H1 (cell line): ENCODE measurements at regions not wholly inside any gene's neighbourhood (a gene's known extent, or its start where the extent isn't known, plus 50 kb on each side); places are given as distances from the start of the nearest gene placed in this dataset.

ENCODE experiments used
- GABPA ChIP-seq: IDR thresholded peaks from 2 replicates; pipeline ENCODE4 v1.6.1; 2011; ENCODE audit warnings: mild to moderate bottlenecking, low read length, moderate library complexity, borderline replicate concordance; ENCODE audit not compliant: insufficient read depth
- HDAC2 ChIP-seq, 2 experiments: fragments of 300-600 bp in 1 of 2; sonication (generic) in 1 of 2; IDR thresholded peaks; 2 replicates each; pipeline ENCODE4 v1.6.1; 2011 to 2012; ENCODE audit warnings: low read depth in 2 of 2, low read length in 2 of 2, mild to moderate bottlenecking in 2 of 2, moderate library complexity in 2 of 2, borderline replicate concordance in 1 of 2, inconsistent platforms in 1 of 2
- MAFK ChIP-seq: IDR thresholded peaks from 2 replicates; pipeline ENCODE4 v1.6.1; 2012; ENCODE audit warnings: low read depth, mild to moderate bottlenecking, improper control_type of control experiment, low read length
- POLR2AphosphoS5 ChIP-seq: IDR thresholded peaks from 2 replicates; pipeline ENCODE4 v1.6.1; 2011; ENCODE audit warnings: low read depth, low read length
- TAF1 ChIP-seq: IDR thresholded peaks from 2 replicates; pipeline ENCODE4 v1.6.1; 2011; ENCODE audit warnings: mild to moderate bottlenecking, low read depth, low read length
- TF ChIP-seq, protein P1 (sequence below), 3 experiments: IDR thresholded peaks; 1 replicate in 2 of 3; 2 replicates in 1 of 3; pipeline versions ENCODE4 v1.5.1 to v1.6.1; 2011; ENCODE audit warnings: low read length in 3 of 3, mild to moderate bottlenecking in 3 of 3, inconsistent platforms in 2 of 3, low read depth in 1 of 3, moderate library complexity in 1 of 3; ENCODE audit not compliant: insufficient read depth in 1 of 3; ENCODE audit errors: control extremely low read depth in 1 of 3
- TF ChIP-seq, protein P2 (sequence below): IDR thresholded peaks from 2 replicates; pipeline ENCODE4 v1.6.1; 2012; ENCODE audit warnings: inconsistent platforms

DNA sequence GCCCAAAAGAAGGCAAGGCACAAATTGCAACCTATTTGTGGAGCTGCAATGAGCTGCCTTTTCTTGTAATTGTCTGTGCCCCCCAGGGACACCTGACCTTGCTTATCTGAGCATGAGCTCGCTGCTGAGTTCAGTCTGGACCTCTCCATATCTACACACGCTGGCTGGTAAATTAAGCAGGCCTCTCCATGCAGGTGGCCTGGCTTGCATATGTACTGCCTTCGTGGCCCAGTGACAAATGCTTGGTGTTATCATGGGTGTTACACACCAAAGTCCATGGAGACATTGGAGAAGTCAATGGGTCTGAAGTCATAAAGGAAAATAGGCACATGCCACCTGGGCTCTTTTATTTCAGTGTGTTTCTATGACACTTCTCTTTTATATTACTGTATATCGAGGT is 121.2 kb downstream of the IRS1 start:
- TF ChIP-seq POLR2AphosphoS5 = no peak
- TF ChIP-seq GABPA = no peak
- TF ChIP-seq, protein P1, sequence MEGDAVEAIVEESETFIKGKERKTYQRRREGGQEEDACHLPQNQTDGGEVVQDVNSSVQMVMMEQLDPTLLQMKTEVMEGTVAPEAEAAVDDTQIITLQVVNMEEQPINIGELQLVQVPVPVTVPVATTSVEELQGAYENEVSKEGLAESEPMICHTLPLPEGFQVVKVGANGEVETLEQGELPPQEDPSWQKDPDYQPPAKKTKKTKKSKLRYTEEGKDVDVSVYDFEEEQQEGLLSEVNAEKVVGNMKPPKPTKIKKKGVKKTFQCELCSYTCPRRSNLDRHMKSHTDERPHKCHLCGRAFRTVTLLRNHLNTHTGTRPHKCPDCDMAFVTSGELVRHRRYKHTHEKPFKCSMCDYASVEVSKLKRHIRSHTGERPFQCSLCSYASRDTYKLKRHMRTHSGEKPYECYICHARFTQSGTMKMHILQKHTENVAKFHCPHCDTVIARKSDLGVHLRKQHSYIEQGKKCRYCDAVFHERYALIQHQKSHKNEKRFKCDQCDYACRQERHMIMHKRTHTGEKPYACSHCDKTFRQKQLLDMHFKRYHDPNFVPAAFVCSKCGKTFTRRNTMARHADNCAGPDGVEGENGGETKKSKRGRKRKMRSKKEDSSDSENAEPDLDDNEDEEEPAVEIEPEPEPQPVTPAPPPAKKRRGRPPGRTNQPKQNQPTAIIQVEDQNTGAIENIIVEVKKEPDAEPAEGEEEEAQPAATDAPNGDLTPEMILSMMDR (IDR thresholded peaks at IDR 0.05; ENCODE audit: control extremely low read depth in 1 of 3, insufficient read depth in 1 of 3, low read depth in 1 of 3, low read length in 3 of 3) = no peak
- no peak for TF ChIP-seq HDAC2 (IDR thresholded peaks at IDR 0.05; ENCODE audit: borderline replicate concordance in 1 of 2, low read depth in 2 of 2, low read length in 2 of 2)
- TF ChIP-seq TAF1 = no peak
- TF ChIP-seq, protein P2, sequence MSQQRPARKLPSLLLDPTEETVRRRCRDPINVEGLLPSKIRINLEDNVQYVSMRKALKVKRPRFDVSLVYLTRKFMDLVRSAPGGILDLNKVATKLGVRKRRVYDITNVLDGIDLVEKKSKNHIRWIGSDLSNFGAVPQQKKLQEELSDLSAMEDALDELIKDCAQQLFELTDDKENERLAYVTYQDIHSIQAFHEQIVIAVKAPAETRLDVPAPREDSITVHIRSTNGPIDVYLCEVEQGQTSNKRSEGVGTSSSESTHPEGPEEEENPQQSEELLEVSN = no peak
- no peak for TF ChIP-seq MAFK
